ENCODE measurements at regions not wholly inside any gene's neighbourhood (a gene's known extent, or its start where the extent isn't known, plus 50 kb on each side); places are given as distances from the start of the nearest gene placed in this dataset.

- DNase-seq (ENCODE audit: extremely low spot score, insufficient read length, low read depth) (no peak), FAIRE-seq (no peak)
Observed at GRCh38 chr2:163373496-163373895, 362.3 kb downstream of the FIGN start.

GRCh38 chr2:163370169-163370886 lies 365.5 kb downstream of the FIGN start:
- DNase-seq (ENCODE audit: extremely low spot score, insufficient read length, low read depth) (no peak), FAIRE-seq (no peak)

GRCh38 chr2:163369111-163369510 lies 366.7 kb downstream of the FIGN start:
- no peak for FAIRE-seq
- no peak for DNase-seq (ENCODE audit: extremely low spot score, insufficient read length, low read depth)

- no peak for DNase-seq (ENCODE audit: extremely low spot score, insufficient read length, low read depth)
- no peak for FAIRE-seq
Observed at GRCh38 chr2:163368655-163369054, 367.2 kb downstream of the FIGN start.

- FAIRE-seq, result no peak
- DNase-seq (ENCODE audit: extremely low spot score, insufficient read length, low read depth), result no peak
Observed at GRCh38 chr2:163367825-163368582, 367.8 kb downstream of the FIGN start.

GRCh38 chr2:163364736-163365135 lies 371.1 kb downstream of the FIGN start:
- FAIRE-seq, result no peak
- DNase-seq (ENCODE audit: extremely low spot score, insufficient read length, low read depth), result no peak

- no peak for FAIRE-seq
- DNase-seq (ENCODE audit: extremely low spot score, insufficient read length, low read depth), result no peak
Observed at GRCh38 chr2:163353551-163353950, 382.3 kb downstream of the FIGN start.

- no peak for FAIRE-seq
Observed at GRCh38 chr2:163351966-163352365, 383.8 kb downstream of the FIGN start.

GRCh38 chr2:163351143-163351542 lies 384.7 kb downstream of the FIGN start:
- no peak for DNase-seq (ENCODE audit: extremely low spot score, insufficient read length, low read depth)
- FAIRE-seq, result no peak

More at GRCh38 chr2:163351966-163352365, 383.8 kb downstream of the FIGN start:
- no peak for DNase-seq (ENCODE audit: extremely low spot score, insufficient read length, low read depth)

- no peak for DNase-seq (ENCODE audit: extremely low spot score, insufficient read length, low read depth)
- no peak for FAIRE-seq
Observed at GRCh38 chr2:163348857-163349380, 386.9 kb downstream of the FIGN start.

- FAIRE-seq, result no peak
- no peak for DNase-seq (ENCODE audit: extremely low spot score, insufficient read length, low read depth)
Observed at GRCh38 chr2:163347982-163348856, 387.6 kb downstream of the FIGN start.

GRCh38 chr2:163345795-163346573 lies 389.8 kb downstream of the FIGN start:
- DNase-seq (ENCODE audit: extremely low spot score, insufficient read length, low read depth), result peak; percentile 2
- FAIRE-seq, result peak; percentile 87

GRCh38 chr2:163343316-163343715 lies 392.5 kb downstream of the FIGN start:
- no peak for DNase-seq (ENCODE audit: extremely low spot score, insufficient read length, low read depth)
- FAIRE-seq, result no peak

- no peak for DNase-seq (ENCODE audit: extremely low spot score, insufficient read length, low read depth)
- FAIRE-seq, result no peak
Observed at GRCh38 chr2:163341426-163341825, 394.4 kb downstream of the FIGN start.

- no peak for DNase-seq (ENCODE audit: extremely low spot score, insufficient read length, low read depth)
- FAIRE-seq, result no peak
Observed at GRCh38 chr2:163338270-163338669, 397.5 kb downstream of the FIGN start.

- FAIRE-seq (no peak), DNase-seq (ENCODE audit: extremely low spot score, insufficient read length, low read depth) (no peak)
Observed at GRCh38 chr2:163324677-163325076, 411.1 kb downstream of the FIGN start.

- FAIRE-seq (no peak), DNase-seq (ENCODE audit: extremely low spot score, insufficient read length, low read depth) (no peak)
Observed at GRCh38 chr2:163319006-163319405, 416.8 kb downstream of the FIGN start.

GRCh38 chr2:163314712-163315111 lies 421.1 kb downstream of the FIGN start:
- FAIRE-seq, result no peak
- no peak for DNase-seq (ENCODE audit: extremely low spot score, insufficient read length, low read depth)

- FAIRE-seq, result no peak
- DNase-seq (ENCODE audit: extremely low spot score, insufficient read length, low read depth), result no peak
Observed at GRCh38 chr2:163312713-163313112, 423.1 kb downstream of the FIGN start.

GRCh38 chr2:163306647-163307046 lies 429.2 kb downstream of the FIGN start:
- DNase-seq (ENCODE audit: extremely low spot score, insufficient read length, low read depth), result no peak
- FAIRE-seq, result no peak

Data from GM18507 (cell line).